Kidney epithelial cell (primary cell): ENCODE measurements at regions not wholly inside any gene's neighbourhood (a gene's known extent, or its start where the extent isn't known, plus 50 kb on each side); places are given as distances from the start of the nearest gene placed in this dataset.

Experiments
- DNase-seq: peaks from one replicate; pipeline ENCODE4 v3.0.0-alpha.2; 2010; ENCODE audit warnings: low read depth
- H3K27me3 ChIP-seq: 2 replicates; pipeline ENCODE4 v1.6.0; 2011; ENCODE audit warnings: low read length; ENCODE audit not compliant: control insufficient read depth, insufficient read depth
- H3K36me3 ChIP-seq: 2 replicates; pipeline ENCODE4 v1.5.1; 2011; ENCODE audit warnings: low read length; ENCODE audit not compliant: control insufficient read depth, insufficient read depth
- H3K4me3 ChIP-seq: 2 replicates; pipeline ENCODE4 v1.5.1; 2011; ENCODE audit warnings: low read depth, mild to moderate bottlenecking, control low read depth, low read length
- CTCF ChIP-seq: IDR thresholded peaks from 2 replicates; pipeline ENCODE4 v1.5.1; 2011; ENCODE audit warnings: mild to moderate bottlenecking, moderate library complexity, low read length, control low read depth, inconsistent platforms; ENCODE audit not compliant: insufficient read depth, poor library complexity, severe bottlenecking

DNA sequence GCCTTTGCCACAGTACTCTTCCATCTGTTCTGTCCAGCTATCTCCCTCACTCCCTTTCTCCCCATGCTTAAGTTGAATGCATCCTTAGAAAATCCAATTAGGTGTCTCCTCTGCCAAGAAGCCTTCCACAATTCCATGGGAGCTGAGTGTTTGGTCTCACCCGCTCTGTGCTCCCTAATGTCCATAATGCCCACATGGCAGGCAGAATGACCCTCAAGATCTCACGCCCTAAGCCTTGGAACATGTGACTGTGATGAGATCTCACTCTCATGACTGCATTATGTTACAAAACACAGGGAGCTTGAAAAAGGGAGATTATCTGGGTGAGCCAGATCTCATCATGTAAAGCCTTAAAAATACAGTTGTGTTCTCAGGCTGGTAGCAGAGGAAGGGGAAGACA lies 229.4 kb downstream of the OMA1 start:
- no peak overlapping the region for H3K4me3 ChIP-seq
- TF ChIP-seq CTCF: no peak
- DNase-seq: no peak
- no peaks in the 10 kb centered on the region for H3K27me3 ChIP-seq
- no peaks in the 10 kb centered on the region for H3K36me3 ChIP-seq

GRCh38 chr1:58316141-58316540 lies 230.4 kb downstream of the OMA1 start:
- no peaks in the 10 kb centered on the region for H3K36me3 ChIP-seq
- TF ChIP-seq CTCF: no peak
- no peak overlapping the region for H3K4me3 ChIP-seq

GRCh38 chr1:58312971-58313563 lies 233.5 kb downstream of the OMA1 start:
- DNase-seq: no peak
- Histone ChIP-seq H3K4me3 (no peak overlapping the region), H3K27me3 (no peaks in the 10 kb centered on the region), H3K36me3 (no peaks in the 10 kb centered on the region)
- TF ChIP-seq CTCF: no peak

More at GRCh38 chr1:58316141-58316540, 230.4 kb downstream of the OMA1 start:
- DNase-seq: no peak
- no peaks in the 10 kb centered on the region for H3K27me3 ChIP-seq

GRCh38 chr1:58312461-58312860 lies 234.1 kb downstream of the OMA1 start:
- no peak for TF ChIP-seq CTCF
- no peak for DNase-seq
- Histone ChIP-seq H3K27me3 (no peaks in the 10 kb centered on the region), H3K36me3 (no peaks in the 10 kb centered on the region), H3K4me3 (no peak overlapping the region)

- Histone ChIP-seq H3K27me3 (no peaks in the 10 kb centered on the region), H3K36me3 (no peaks in the 10 kb centered on the region), H3K4me3 (no peak overlapping the region)
- no peak for TF ChIP-seq CTCF
- DNase-seq: no peak
These were observed 235.6 kb downstream of the OMA1 start for GRCh38 chr1:58310881-58311280.

- no peak for TF ChIP-seq CTCF
- no peaks in the 10 kb centered on the region for H3K36me3 ChIP-seq
- no peaks in the 10 kb centered on the region for H3K27me3 ChIP-seq
- DNase-seq: no peak
- H3K4me3 ChIP-seq: no peak overlapping the region
These were observed 236.1 kb downstream of the OMA1 start for GRCh38 chr1:58310469-58310868.
